NCI-H1417 (cell line): ENCODE measurements at regions not wholly inside any gene's neighbourhood (a gene's known extent, or its start where the extent isn't known, plus 50 kb on each side); places are given as distances from the start of the nearest gene placed in this dataset.
A peak's percentile ranks its signal among the peaks of the same experiment; 100 is the strongest.
"Not testable (repeated sequence)": the region's sequence is repeated elsewhere in the genome, so short reads cannot be mapped to it uniquely, and the experiment has no call there.

ENCODE experiments used
- DNase-seq, 3 experiments: peaks; one replicate each; lab custom pipeline; 2025; lab: John Stamatoyannopoulos, UW

GRCh38 chr2:40043641-40044040 is 264.6 kb upstream of the THUMPD2 start:
- no peak for DNase-seq

GRCh38 chr2:40043191-40043590 is 264.1 kb upstream of the THUMPD2 start:
- DNase-seq = no peak

- no peak for DNase-seq
Measured at GRCh38 chr2:40041422-40042382, 262.6 kb upstream of the THUMPD2 start.

- no peak for DNase-seq
Measured at GRCh38 chr2:40039549-40039948, 260.5 kb upstream of the THUMPD2 start.

- DNase-seq = no peak
Measured at GRCh38 chr2:40038646-40039045, 259.6 kb upstream of the THUMPD2 start.

- DNase-seq = no peak
Measured at GRCh38 chr2:40037303-40037702, 258.2 kb upstream of the THUMPD2 start.

GRCh38 chr2:40036241-40036640 is 257.2 kb upstream of the THUMPD2 start:
- DNase-seq = no peak

- no peak for DNase-seq
Measured at GRCh38 chr2:40034801-40035200, 255.7 kb upstream of the THUMPD2 start.

GRCh38 chr2:40034198-40034597 is 255.1 kb upstream of the THUMPD2 start:
- no peak for DNase-seq

- no peak for DNase-seq
Measured at GRCh38 chr2:40033781-40034180, 254.7 kb upstream of the THUMPD2 start.

- no peak for DNase-seq
Measured at GRCh38 chr2:40032650-40033319, 253.7 kb upstream of the THUMPD2 start.

- DNase-seq = no peak
Measured at GRCh38 chr2:40030456-40030975, 251.5 kb upstream of the THUMPD2 start.

- peak in 1 of 3 experiments; percentile 21 for DNase-seq
Measured at GRCh38 chr2:40028792-40029488, 249.9 kb upstream of the THUMPD2 start.

GRCh38 chr2:40027968-40028367 is 248.9 kb upstream of the THUMPD2 start:
- no peak for DNase-seq

- DNase-seq = peak in 1 of 3 experiments; percentile 23
Measured at GRCh38 chr2:40025276-40025675, 246.2 kb upstream of the THUMPD2 start.

GRCh38 chr2:40020997-40021396 is 241.9 kb upstream of the THUMPD2 start:
- no peak for DNase-seq

- peak in 2 of 3 experiments; percentile 25 to 83 for DNase-seq
Measured at GRCh38 chr2:40016151-40016885, 237.3 kb upstream of the THUMPD2 start.

GRCh38 chr2:40013962-40014361 is 234.9 kb upstream of the THUMPD2 start:
- DNase-seq = not testable (repeated sequence)

- no peak for DNase-seq
Measured at GRCh38 chr2:40004336-40004735, 225.3 kb upstream of the THUMPD2 start.

GRCh38 chr2:40002339-40002738 is 223.3 kb upstream of the THUMPD2 start:
- DNase-seq = no peak

GRCh38 chr2:39999864-40000263 is 220.8 kb upstream of the THUMPD2 start:
- no peak for DNase-seq

GRCh38 chr2:39998617-39999016 is 219.6 kb upstream of the THUMPD2 start:
- no peak for DNase-seq
